ENCODE measurements at regions not wholly inside any gene's neighbourhood (a gene's known extent, or its start where the extent isn't known, plus 50 kb on each side); places are given as distances from the start of the nearest gene placed in this dataset.

DNA sequence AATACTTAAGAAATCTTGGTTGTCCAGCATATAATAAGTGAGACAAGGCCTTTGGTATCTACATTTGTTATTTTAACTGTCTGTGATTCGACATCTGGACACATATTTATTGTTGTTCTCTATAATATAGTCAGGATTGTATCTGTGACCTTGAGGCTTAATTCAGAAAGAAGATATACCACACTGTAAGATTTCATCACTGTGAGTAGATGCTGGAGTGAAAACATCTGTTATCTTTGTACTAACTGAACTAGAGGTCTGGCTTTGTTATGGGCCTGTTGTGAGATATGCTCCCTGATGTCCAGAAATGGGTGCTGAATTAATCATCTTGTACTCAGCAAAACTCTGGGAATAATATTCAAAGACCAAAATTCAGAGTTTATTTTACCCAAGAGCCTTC lies 148.5 kb downstream of the ISOC1 start:
- TF ChIP-seq, protein P1, sequence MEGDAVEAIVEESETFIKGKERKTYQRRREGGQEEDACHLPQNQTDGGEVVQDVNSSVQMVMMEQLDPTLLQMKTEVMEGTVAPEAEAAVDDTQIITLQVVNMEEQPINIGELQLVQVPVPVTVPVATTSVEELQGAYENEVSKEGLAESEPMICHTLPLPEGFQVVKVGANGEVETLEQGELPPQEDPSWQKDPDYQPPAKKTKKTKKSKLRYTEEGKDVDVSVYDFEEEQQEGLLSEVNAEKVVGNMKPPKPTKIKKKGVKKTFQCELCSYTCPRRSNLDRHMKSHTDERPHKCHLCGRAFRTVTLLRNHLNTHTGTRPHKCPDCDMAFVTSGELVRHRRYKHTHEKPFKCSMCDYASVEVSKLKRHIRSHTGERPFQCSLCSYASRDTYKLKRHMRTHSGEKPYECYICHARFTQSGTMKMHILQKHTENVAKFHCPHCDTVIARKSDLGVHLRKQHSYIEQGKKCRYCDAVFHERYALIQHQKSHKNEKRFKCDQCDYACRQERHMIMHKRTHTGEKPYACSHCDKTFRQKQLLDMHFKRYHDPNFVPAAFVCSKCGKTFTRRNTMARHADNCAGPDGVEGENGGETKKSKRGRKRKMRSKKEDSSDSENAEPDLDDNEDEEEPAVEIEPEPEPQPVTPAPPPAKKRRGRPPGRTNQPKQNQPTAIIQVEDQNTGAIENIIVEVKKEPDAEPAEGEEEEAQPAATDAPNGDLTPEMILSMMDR (IDR thresholded peaks at IDR 0.05 in 2 of 3, conservative IDR thresholded peaks at IDR 0.05 in 1 of 3; ENCODE audit: borderline replicate concordance in 1 of 3, insufficient read depth in 1 of 3, low read depth in 2 of 3, low read length in 2 of 3): no peak
- no peak for TF ChIP-seq SIN3A (IDR thresholded peaks at IDR 0.05; ENCODE audit: low read depth)
- no peak for TF ChIP-seq POLR2A (IDR thresholded peaks at IDR 0.05; ENCODE audit: borderline replicate concordance, extremely low read depth, insufficient read depth, insufficient read length)
- TF ChIP-seq, protein P2, sequence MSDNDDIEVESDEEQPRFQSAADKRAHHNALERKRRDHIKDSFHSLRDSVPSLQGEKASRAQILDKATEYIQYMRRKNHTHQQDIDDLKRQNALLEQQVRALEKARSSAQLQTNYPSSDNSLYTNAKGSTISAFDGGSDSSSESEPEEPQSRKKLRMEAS (IDR thresholded peaks at IDR 0.05): no peak
- no peak for TF ChIP-seq CEBPB (IDR thresholded peaks at IDR 0.05; ENCODE audit: low read depth)
